A673 (cell line): ENCODE measurements at regions not wholly inside any gene's neighbourhood (a gene's known extent, or its start where the extent isn't known, plus 50 kb on each side); places are given as distances from the start of the nearest gene placed in this dataset.

Experiments used
- CTCF ChIP-seq: fragments of 300-800, 200-600 bp; sonication (generic); conservative IDR thresholded peaks from 2 replicates; pipeline ENCODE4 v1.5.1; 2017; ENCODE audit warnings: low read depth, mild to moderate bottlenecking, antibody characterized with exemption, low read length, moderate library complexity, mixed read lengths
- EZH2 ChIP-seq: fragments of 200-600 bp; sonication (generic); IDR thresholded peaks from 2 replicates; pipeline ENCODE4 v1.6.1; 2017; ENCODE audit warnings: borderline replicate concordance, low read depth, mild to moderate bottlenecking, mixed read lengths, antibody characterized with exemption, low read length; ENCODE audit not compliant: poor library complexity, severe bottlenecking

DNA sequence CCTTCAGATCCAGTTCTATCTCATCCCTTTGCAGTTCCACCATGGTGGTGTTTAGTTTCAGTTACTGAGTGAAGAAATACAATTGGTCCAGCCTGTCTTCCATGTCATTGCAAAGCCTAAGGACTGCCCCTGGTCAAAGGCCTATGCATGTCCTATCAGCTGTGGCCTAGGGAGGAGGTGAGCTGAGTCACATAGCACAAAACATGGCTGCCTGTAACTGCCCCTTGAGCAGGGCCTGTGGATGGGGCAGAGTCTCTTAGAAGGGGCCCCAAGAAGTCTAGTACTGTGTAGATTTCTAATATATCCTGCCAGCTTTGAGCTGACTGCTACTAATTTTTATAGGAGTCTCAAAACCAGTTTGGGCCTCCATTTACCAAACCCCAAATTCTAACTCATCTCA is 296.7 kb downstream of the FBXW7 start:
- TF ChIP-seq CTCF (no peak), EZH2 (no peak)
